ENCODE measurements at regions not wholly inside any gene's neighbourhood (a gene's known extent, or its start where the extent isn't known, plus 50 kb on each side); places are given as distances from the start of the nearest gene placed in this dataset.
"Not testable (repeated sequence)": the region's sequence is repeated elsewhere in the genome, so short reads cannot be mapped to it uniquely, and the experiment has no call there.

DNA sequence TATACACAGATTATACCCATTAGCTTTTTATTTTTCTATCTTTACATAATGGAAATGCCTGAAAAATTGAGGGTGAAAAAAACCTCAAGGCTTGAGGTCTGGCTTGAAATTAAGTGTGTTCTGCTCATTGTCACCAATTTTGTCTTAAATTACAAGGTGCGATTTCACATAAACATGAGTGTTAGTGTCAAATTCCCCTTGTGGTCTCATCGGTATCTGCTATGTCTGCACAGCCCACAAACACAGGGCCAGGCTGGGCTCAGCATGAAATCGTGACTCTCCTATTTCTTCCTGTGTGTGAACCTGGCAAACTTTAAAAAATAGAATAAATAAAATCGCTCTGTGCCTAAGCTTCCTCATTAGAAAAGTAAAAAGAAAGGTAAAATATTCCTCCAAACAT, 109.1 kb downstream of the CRLF2 start:
- DNase-seq (no peak), ATAC-seq (no peak)
- intact Hi-C loops (cut with DNase I), result no loop called here
- H3K27ac ChIP-seq, result no peak overlapping the region
- H3K9me3 ChIP-seq, result no peaks in the 10 kb centered on the region
- no peak for TF ChIP-seq POLR2A (IDR thresholded peaks at IDR 0.05)
- TF ChIP-seq, protein P1, sequence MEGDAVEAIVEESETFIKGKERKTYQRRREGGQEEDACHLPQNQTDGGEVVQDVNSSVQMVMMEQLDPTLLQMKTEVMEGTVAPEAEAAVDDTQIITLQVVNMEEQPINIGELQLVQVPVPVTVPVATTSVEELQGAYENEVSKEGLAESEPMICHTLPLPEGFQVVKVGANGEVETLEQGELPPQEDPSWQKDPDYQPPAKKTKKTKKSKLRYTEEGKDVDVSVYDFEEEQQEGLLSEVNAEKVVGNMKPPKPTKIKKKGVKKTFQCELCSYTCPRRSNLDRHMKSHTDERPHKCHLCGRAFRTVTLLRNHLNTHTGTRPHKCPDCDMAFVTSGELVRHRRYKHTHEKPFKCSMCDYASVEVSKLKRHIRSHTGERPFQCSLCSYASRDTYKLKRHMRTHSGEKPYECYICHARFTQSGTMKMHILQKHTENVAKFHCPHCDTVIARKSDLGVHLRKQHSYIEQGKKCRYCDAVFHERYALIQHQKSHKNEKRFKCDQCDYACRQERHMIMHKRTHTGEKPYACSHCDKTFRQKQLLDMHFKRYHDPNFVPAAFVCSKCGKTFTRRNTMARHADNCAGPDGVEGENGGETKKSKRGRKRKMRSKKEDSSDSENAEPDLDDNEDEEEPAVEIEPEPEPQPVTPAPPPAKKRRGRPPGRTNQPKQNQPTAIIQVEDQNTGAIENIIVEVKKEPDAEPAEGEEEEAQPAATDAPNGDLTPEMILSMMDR (IDR thresholded peaks at IDR 0.05), result no peak
- no peaks in the 10 kb centered on the region for H3K36me3 ChIP-seq
- no peaks in the 10 kb centered on the region for H3K4me1 ChIP-seq
- H3K27me3 ChIP-seq, result no peaks in the 10 kb centered on the region
- H3K4me3 ChIP-seq, result no peak overlapping the region
- WGBS (ENCODE audit: insufficient coverage, low coverage, low lambda C conversion rate, missing lambda C conversion rate), result 43% methylated on average over 4 of the region's 4 CpGs

DNA sequence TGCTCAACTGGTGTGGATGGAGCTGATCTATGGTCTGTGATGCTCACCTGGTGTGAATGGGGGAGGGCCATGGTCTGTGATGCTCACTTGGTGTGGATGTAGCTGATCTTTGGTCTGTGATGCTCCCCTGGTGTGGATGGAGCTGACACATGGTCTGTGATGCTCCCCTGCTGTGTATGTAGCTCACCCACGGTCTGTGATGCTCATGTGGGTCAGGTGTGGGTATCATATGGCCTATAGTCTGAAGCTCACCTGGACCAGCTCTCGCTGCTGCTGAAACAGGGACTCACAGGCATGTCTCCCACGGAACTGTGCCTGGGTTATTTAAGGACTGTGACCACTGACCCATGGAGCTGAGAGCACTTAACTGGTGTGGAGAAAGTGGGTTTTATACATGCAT, 109.7 kb downstream of the CRLF2 start:
- intact Hi-C loops (cut with DNase I), result no loop called here
- WGBS (ENCODE audit: insufficient coverage, low coverage, low lambda C conversion rate, missing lambda C conversion rate), result 20% methylated on average over 1 of the region's 3 CpGs
- no peaks in the 10 kb centered on the region for H3K9me3 ChIP-seq
- H3K27me3 ChIP-seq, result no peaks in the 10 kb centered on the region
- ATAC-seq (no peak), DNase-seq (peak in 1 of 3 donors; percentile 18)
- no peaks in the 10 kb centered on the region for H3K36me3 ChIP-seq
- no peak for TF ChIP-seq POLR2A (IDR thresholded peaks at IDR 0.05)
- TF ChIP-seq, protein P1 (IDR thresholded peaks at IDR 0.05), result no peak
- H3K4me3 ChIP-seq, result no peak overlapping the region
- H3K27ac ChIP-seq, result no peak overlapping the region
- H3K4me1 ChIP-seq, result no peaks in the 10 kb centered on the region

DNA sequence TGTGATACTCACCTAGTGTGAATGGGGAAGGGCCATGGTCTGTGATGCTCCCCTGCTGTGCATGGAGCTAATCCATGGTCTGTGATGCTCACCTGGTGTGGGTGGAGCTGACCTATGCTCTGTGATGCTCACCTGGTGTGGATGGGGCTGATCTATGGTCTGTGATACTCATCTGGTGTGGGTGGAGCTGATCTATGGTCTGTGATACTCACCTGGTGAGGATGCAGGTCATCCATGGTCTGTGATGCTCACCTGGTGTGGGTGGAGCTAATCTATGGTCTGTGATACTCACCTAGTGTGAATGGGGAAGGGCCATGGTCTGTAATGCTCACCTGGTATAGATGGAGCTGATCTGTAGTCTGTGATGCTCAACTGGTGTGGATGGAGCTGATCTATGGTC, 110.2 kb downstream of the CRLF2 start:
- ATAC-seq; H3K27me3 ChIP-seq; H3K9me3 ChIP-seq; intact Hi-C loops (cut with DNase I); H3K27ac ChIP-seq; H3K4me1 ChIP-seq; H3K4me3 ChIP-seq; H3K36me3 ChIP-seq: not testable (repeated sequence)
- DNase-seq, result peak in 1 of 3 donors; percentile 7

DNA sequence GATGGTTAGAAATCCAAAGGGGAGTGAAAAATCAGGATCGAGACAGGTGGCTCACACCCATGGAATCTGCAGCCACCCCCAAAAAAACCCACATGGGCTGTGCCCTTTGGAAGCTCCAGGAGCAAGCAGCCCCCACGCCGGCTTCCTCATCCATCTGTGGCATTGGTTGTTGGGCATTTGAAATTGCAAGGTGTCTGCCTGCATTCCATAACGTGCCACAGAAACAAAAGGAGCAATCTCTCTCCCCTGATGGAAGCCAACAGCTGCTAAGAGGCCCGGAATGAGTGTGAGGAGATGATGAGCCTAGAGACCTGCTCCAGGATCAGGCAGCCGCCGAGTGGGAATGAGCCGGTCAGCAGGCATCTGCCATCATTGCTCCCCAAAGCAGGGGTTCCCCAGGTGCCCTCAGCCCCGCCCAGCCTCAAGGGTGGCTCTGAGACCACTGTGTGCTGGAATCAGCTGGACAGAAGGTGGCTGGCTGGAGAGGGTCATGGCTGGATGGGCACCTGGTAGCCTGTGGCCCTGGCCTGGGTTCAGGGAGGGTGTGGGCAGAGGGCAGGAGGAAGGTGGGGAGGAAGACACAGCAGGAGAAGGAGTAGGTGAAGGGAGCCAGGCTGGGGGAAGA, 113.2 kb downstream of the CRLF2 start:
- WGBS (ENCODE audit: insufficient coverage, low coverage, low lambda C conversion rate, missing lambda C conversion rate), result 26% methylated on average over 6 of the region's 9 CpGs
- no peaks in the 10 kb centered on the region for H3K36me3 ChIP-seq
- H3K4me3 ChIP-seq, result no peak overlapping the region
- DNase-seq (peak in 1 of 3 donors; percentile 23), ATAC-seq (peak in 1 of 4 donors; percentile 19)
- no peaks in the 10 kb centered on the region for H3K4me1 ChIP-seq
- no peaks in the 10 kb centered on the region for H3K27me3 ChIP-seq
- H3K9me3 ChIP-seq, result no peaks in the 10 kb centered on the region
- TF ChIP-seq, protein P1 (IDR thresholded peaks at IDR 0.05), result no peak
- no peak for TF ChIP-seq POLR2A (IDR thresholded peaks at IDR 0.05)
- intact Hi-C loops (cut with DNase I), result no loop called here
- H3K27ac ChIP-seq, result no peak overlapping the region

DNA sequence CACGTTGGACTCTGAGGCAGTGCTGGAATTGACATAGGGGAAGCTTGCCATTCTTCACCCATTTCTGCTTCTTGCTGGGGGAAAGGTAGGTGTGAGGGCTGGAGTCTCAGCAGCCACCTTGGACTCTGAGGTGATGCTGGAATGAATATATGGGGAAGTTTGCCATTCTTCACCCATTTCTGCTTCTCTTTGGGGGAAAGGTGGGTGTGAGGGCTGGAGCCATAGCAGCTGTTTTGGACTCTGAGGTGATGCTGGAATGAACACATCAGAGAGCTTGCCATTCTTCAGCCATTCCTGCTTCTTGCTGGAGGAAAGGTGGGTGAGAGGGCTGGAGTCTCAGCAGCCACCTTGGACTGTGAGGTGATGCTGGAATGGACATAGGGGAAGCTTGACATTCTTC, 115.1 kb downstream of the CRLF2 start:
- H3K27ac ChIP-seq, result no peak overlapping the region
- no peaks in the 10 kb centered on the region for H3K36me3 ChIP-seq
- DNase-seq (peak in 1 of 3 donors; percentile 5), ATAC-seq (no peak)
- 100% methylated on average over 1 of the region's 1 CpG for WGBS (ENCODE audit: insufficient coverage, low coverage, low lambda C conversion rate, missing lambda C conversion rate)
- no peaks in the 10 kb centered on the region for H3K9me3 ChIP-seq
- no peak for TF ChIP-seq POLR2A (IDR thresholded peaks at IDR 0.05)
- TF ChIP-seq, protein P1 (IDR thresholded peaks at IDR 0.05), result no peak
- no peak overlapping the region for H3K4me3 ChIP-seq
- no peaks in the 10 kb centered on the region for H3K27me3 ChIP-seq
- H3K4me1 ChIP-seq, result no peaks in the 10 kb centered on the region
- intact Hi-C loops (cut with DNase I), result no loop called here
